H9 (cell line): ENCODE measurements at regions not wholly inside any gene's neighbourhood (a gene's known extent, or its start where the extent isn't known, plus 50 kb on each side); places are given as distances from the start of the nearest gene placed in this dataset.

ENCODE experiments used
- DNase-seq: peaks from one replicate; pipeline ENCODE4 v3.0.0-alpha.2; 2017
- H2AFZ ChIP-seq: one replicate; pipeline ENCODE4 v1.6.1; 2013; ENCODE audit warnings: mild to moderate bottlenecking, low read length, control low read depth, moderate library complexity
- H2AK5ac ChIP-seq: 2 replicates; pipeline ENCODE4 v1.6.1; 2013; ENCODE audit warnings: low read length, control low read depth, mixed read lengths; ENCODE audit not compliant: insufficient read length
- H2BK120ac ChIP-seq: one replicate; pipeline ENCODE4 v1.6.1; 2013; ENCODE audit warnings: low read depth, mild to moderate bottlenecking, low read length, control low read depth, inconsistent platforms; ENCODE audit not compliant: poor library complexity, severe bottlenecking
- H2BK12ac ChIP-seq: 2 replicates; pipeline ENCODE4 v1.6.1; 2013; ENCODE audit warnings: low read length, control low read depth, mixed read lengths, low read depth; ENCODE audit not compliant: insufficient read length
- H2BK15ac ChIP-seq: 2 replicates; pipeline ENCODE4 v1.6.1; 2013; ENCODE audit warnings: low read depth, low read length, control low read depth
- H2BK20ac ChIP-seq: one replicate; pipeline ENCODE4 v1.6.1; 2013; ENCODE audit warnings: low read depth, mild to moderate bottlenecking, low read length, control low read depth, inconsistent platforms; ENCODE audit not compliant: poor library complexity, severe bottlenecking
- H2BK5ac ChIP-seq: 2 replicates; pipeline ENCODE4 v1.6.1; 2013; ENCODE audit warnings: low read length, control low read depth, mixed read lengths; ENCODE audit not compliant: insufficient read length
- H3K14ac ChIP-seq: 2 replicates; pipeline ENCODE4 v1.6.1; 2013; ENCODE audit warnings: low read length, control low read depth; ENCODE audit not compliant: insufficient read depth
- H3K18ac ChIP-seq: 2 replicates; pipeline ENCODE4 v1.6.1; 2013; ENCODE audit warnings: low read depth, mild to moderate bottlenecking, mixed read lengths, low read length, control low read depth; ENCODE audit not compliant: insufficient read length
- H3K23ac ChIP-seq: 2 replicates; pipeline ENCODE4 v1.6.1; 2013; ENCODE audit warnings: low read length, control low read depth, mixed read lengths, low read depth; ENCODE audit not compliant: insufficient read length
- H3K23me2 ChIP-seq: 2 replicates; pipeline ENCODE4 v1.6.1; 2013; ENCODE audit warnings: low read depth, mild to moderate bottlenecking, mixed read lengths, low read length, control low read depth; ENCODE audit not compliant: insufficient read length, poor library complexity, severe bottlenecking
- H3K27ac ChIP-seq: 2 replicates; pipeline ENCODE4 v1.5.1; 2013; ENCODE audit warnings: low read length, control low read depth, mixed read lengths, low read depth; ENCODE audit not compliant: insufficient read length
- H3K27me3 ChIP-seq: 2 replicates; pipeline ENCODE4 v1.6.1; 2013; ENCODE audit warnings: low read length, control low read depth, inconsistent platforms; ENCODE audit not compliant: insufficient read depth
- H3K4ac ChIP-seq: 2 replicates; pipeline ENCODE4 v1.6.1; 2013; ENCODE audit warnings: low read depth, mild to moderate bottlenecking, control low read depth, inconsistent platforms, low read length, moderate library complexity
- H3K4me1 ChIP-seq: 2 replicates; pipeline ENCODE4 v1.6.1; 2013; ENCODE audit warnings: low read length, control low read depth, inconsistent platforms; ENCODE audit not compliant: insufficient read depth
- H3K4me2 ChIP-seq: 2 replicates; pipeline ENCODE4 v1.6.1; 2013; ENCODE audit warnings: low read length, control low read depth, mixed read lengths; ENCODE audit not compliant: insufficient read length, insufficient read depth
- H3K56ac ChIP-seq: 2 replicates; pipeline ENCODE4 v1.6.1; 2013; ENCODE audit warnings: low read depth, mild to moderate bottlenecking, mixed read lengths, low read length, control low read depth; ENCODE audit not compliant: insufficient read length
- H3K79me1 ChIP-seq: 2 replicates; pipeline ENCODE4 v1.6.1; 2013; ENCODE audit warnings: low read depth, mild to moderate bottlenecking, moderate library complexity, low read length, control low read depth, inconsistent platforms; ENCODE audit not compliant: insufficient read depth, poor library complexity, severe bottlenecking
- H3K79me2 ChIP-seq: 2 replicates; pipeline ENCODE4 v1.6.1; 2013; ENCODE audit warnings: low read length, control low read depth, inconsistent platforms; ENCODE audit not compliant: insufficient read depth
- H3K9ac ChIP-seq: 2 replicates; pipeline ENCODE4 v1.6.1; 2013; ENCODE audit warnings: low read length, control low read depth, mixed read lengths; ENCODE audit not compliant: insufficient read length; ENCODE audit errors: extremely low read depth
- H3K9me3 ChIP-seq: one replicate; pipeline ENCODE4 v1.6.1; 2013; ENCODE audit warnings: low read depth, low read length, inconsistent platforms; ENCODE audit not compliant: control insufficient read depth
- H3T11ph ChIP-seq: one replicate; pipeline ENCODE4 v1.6.1; 2013; ENCODE audit warnings: mild to moderate bottlenecking, low read length, control low read depth, inconsistent platforms
- H4K20me1 ChIP-seq: one replicate; pipeline ENCODE4 v1.6.1; 2013; ENCODE audit not compliant: control insufficient read depth, insufficient read length, insufficient read depth
- H4K5ac ChIP-seq: 2 replicates; pipeline ENCODE4 v1.6.1; 2013; ENCODE audit warnings: low read depth, mild to moderate bottlenecking, mixed read lengths, low read length, control low read depth; ENCODE audit not compliant: insufficient read length
- H4K8ac ChIP-seq: replicated peaks from 2 replicates; pipeline ENCODE4 v1.6.1; 2013; ENCODE audit warnings: low read length, control low read depth, mixed read lengths, low read depth; ENCODE audit not compliant: insufficient read length
- H4K91ac ChIP-seq: 2 replicates; pipeline ENCODE4 v1.6.1; 2013; ENCODE audit warnings: low read depth, mild to moderate bottlenecking, moderate library complexity, mixed read lengths, low read length, control low read depth; ENCODE audit not compliant: insufficient read length
- H3K27ac Mint-ChIP-seq, 3 experiments: 2 replicates in 2 of 3; 3 replicates in 1 of 3; pipeline ENCODE4 v1.8.0; 2020 to 2021; ENCODE audit warnings: mixed read lengths in 3 of 3, mild to moderate bottlenecking in 1 of 3, moderate library complexity in 1 of 3
- H3K27me3 Mint-ChIP-seq: 2 replicates; pipeline ENCODE4 v1.8.0; 2021; ENCODE audit warnings: low read depth, mild to moderate bottlenecking, moderate library complexity, mixed read lengths
- H3K36me3 Mint-ChIP-seq, 3 experiments: 2 replicates in 2 of 3; 3 replicates in 1 of 3; pipeline ENCODE4 v1.8.0; 2020 to 2021; ENCODE audit warnings: low read depth in 3 of 3, mixed read lengths in 3 of 3; ENCODE audit not compliant: insufficient read depth in 1 of 3
- H3K4me1 Mint-ChIP-seq, 2 experiments: 2 replicates each; pipeline ENCODE4 v1.8.0; 2020; ENCODE audit warnings: mixed read lengths in 2 of 2
- H3K4me3 Mint-ChIP-seq, 2 experiments: 2 replicates in 1 of 2; 3 replicates in 1 of 2; pipeline ENCODE4 v1.8.0; 2020 to 2021; ENCODE audit warnings: mild to moderate bottlenecking in 2 of 2, mixed read lengths in 2 of 2, moderate library complexity in 1 of 2
- H3K9me3 Mint-ChIP-seq, 2 experiments: 2 replicates in 1 of 2; 3 replicates in 1 of 2; pipeline ENCODE4 v1.8.0; 2020; ENCODE audit warnings: mild to moderate bottlenecking in 2 of 2, mixed read lengths in 2 of 2, moderate library complexity in 1 of 2
- CTCF ChIP-seq: fragments of 200-600 bp; sonication (generic); conservative IDR thresholded peaks from 3 replicates; pipeline ENCODE4 v1.8.0; 2021; ENCODE audit warnings: antibody characterized with exemption, mild to moderate bottlenecking
- WGBS: extraction: QIAGEN DNeasy Blood & Tissue Kit; methylation state at CpG from one replicate; pipeline ENCODE4 v1.1.7; 2013; ENCODE audit warnings: missing lambda C conversion rate, low lambda C conversion rate, mixed read lengths; ENCODE audit not compliant: insufficient read length; ENCODE audit errors: extremely low coverage; 5-methylcytosine and 5-hydroxymethylcytosine counted together

- no peak overlapping the region for H3K27ac ChIP-seq
- H3K9ac ChIP-seq: no peak overlapping the region
- H3K14ac ChIP-seq: no peak overlapping the region
- Mint-ChIP-seq H3K4me1 (peaks cover 21 to 24% of the 10 kb centered on the region in 2 experiments), H3K9me3 (no peaks in the 10 kb centered on the region), H3K27me3 (no peaks in the 10 kb centered on the region), H3K4me3 (no peak overlapping the region), H3K27ac (0 out of 7 replicates have a peak overlapping the region, but pooled peaks of 1 of the 3 experiments have one; percentile 17), H3K36me3 (no peaks in the 10 kb centered on the region)
- peak overlapping the region; percentile 18 for H3K4me2 ChIP-seq
- no peak for DNase-seq
- no peak overlapping the region for H3K4ac ChIP-seq
- H3K18ac ChIP-seq: no peak overlapping the region
- H2AFZ ChIP-seq: no peak overlapping the region
- H3K4me1 ChIP-seq: 0 out of 2 replicates have a peak, but pooled peaks cover 6% of the 10 kb centered on the region
- no peaks in the 10 kb centered on the region for H3K79me1 ChIP-seq
- no peak overlapping the region for H4K5ac ChIP-seq
- H2BK15ac ChIP-seq: no peak overlapping the region
- H3K27me3 ChIP-seq: no peaks in the 10 kb centered on the region
- H3T11ph ChIP-seq: no peak overlapping the region
- no peak for TF ChIP-seq CTCF
- H2BK20ac ChIP-seq: no peak overlapping the region
- H4K8ac ChIP-seq: no peak overlapping the region
- H4K20me1 ChIP-seq: no peaks in the 10 kb centered on the region
- H2BK120ac ChIP-seq: no peak overlapping the region
- H4K91ac ChIP-seq: no peak overlapping the region
- H3K9me3 ChIP-seq: no peaks in the 10 kb centered on the region
- H3K56ac ChIP-seq: no peak overlapping the region
- no CpG with 5 or more reads among the region's 4 CpGs for WGBS
- H3K79me2 ChIP-seq: no peaks in the 10 kb centered on the region
- H2BK12ac ChIP-seq: no peak overlapping the region
- H3K23me2 ChIP-seq: no peaks in the 10 kb centered on the region
- no peak overlapping the region for H2BK5ac ChIP-seq
- no peak overlapping the region for H2AK5ac ChIP-seq
- H3K23ac ChIP-seq: no peak overlapping the region
Observed at GRCh38 chr15:34657469-34658127, 74.1 kb upstream of the GOLGA8B start.
